WTC11 (cell line): ENCODE measurements at regions not wholly inside any gene's neighbourhood (a gene's known extent, or its start where the extent isn't known, plus 50 kb on each side); places are given as distances from the start of the nearest gene placed in this dataset.

Experiments used
- ATAC-seq: fragments of 200-7000 bp; cut with Tn5 transposase; 2 replicates; pipeline ENCODE4 v1.10.0; 2021; ENCODE audit warnings: mild to moderate bottlenecking, moderate library complexity
- CTCF ChIA-PET: fragments of 300-600 bp; sonication (Branson Sonifier 250); formaldehyde crosslinking; loops from one replicate; lab custom pipeline; 2021; ENCODE audit warnings: antibody characterized with exemption; lab: Charles Lee
- POLR2A ChIA-PET: fragments of 350-600 bp; sonication (Branson Sonifier 250); formaldehyde crosslinking; loops from one replicate; lab custom pipeline; 2021; ENCODE audit warnings: antibody characterized with exemption; lab: Charles Lee
- DNase-seq: peaks from one replicate; pipeline ENCODE4 v3.0.0; 2021; ENCODE audit warnings: low spot score
- H3K27ac Mint-ChIP-seq: 2 replicates; pipeline ENCODE4 v1.8.0; 2021; ENCODE audit warnings: mixed read lengths
- H3K27me3 Mint-ChIP-seq: 2 replicates; pipeline ENCODE4 v1.8.0; 2021; ENCODE audit warnings: low read depth, mild to moderate bottlenecking, moderate library complexity, mixed read lengths
- H3K36me3 Mint-ChIP-seq: 2 replicates; pipeline ENCODE4 v1.8.0; 2021; ENCODE audit warnings: mixed read lengths
- H3K4me1 Mint-ChIP-seq: 2 replicates; pipeline ENCODE4 v1.8.0; 2022; ENCODE audit warnings: mixed read lengths
- H3K4me3 Mint-ChIP-seq: 2 replicates; pipeline ENCODE4 v1.8.0; 2021; ENCODE audit warnings: mild to moderate bottlenecking, moderate library complexity, mixed read lengths
- H3K9me3 Mint-ChIP-seq: 2 replicates; pipeline ENCODE4 v1.8.0; 2021; ENCODE audit warnings: mixed read lengths
- CREB1 ChIP-seq: sonication (generic); formaldehyde crosslinking; IDR thresholded peaks from 2 replicates; pipeline ENCODE4 v1.8.0; 2023; ENCODE audit warnings: mild to moderate bottlenecking, missing genetic modification reagents
- E2F5 ChIP-seq: sonication (generic); formaldehyde crosslinking; IDR thresholded peaks from 2 replicates; pipeline ENCODE4 v1.8.1; 2022; ENCODE audit warnings: mild to moderate bottlenecking, moderate library complexity, missing genetic modification reagents
- FOXP4 ChIP-seq: sonication (generic); formaldehyde crosslinking; IDR thresholded peaks from 2 replicates; pipeline ENCODE4 v1.8.0; 2022; ENCODE audit warnings: mild to moderate bottlenecking, missing genetic modification reagents
- JAZF1 ChIP-seq: fragments of 250-450 bp; sonication (Bioruptor Pico); IDR thresholded peaks from 2 replicates; pipeline ENCODE4 v1.9.0; 2021; ENCODE audit warnings: moderate library complexity, mild to moderate bottlenecking, inconsistent platforms
- JUN ChIP-seq: sonication (generic); formaldehyde crosslinking; IDR thresholded peaks from 2 replicates; pipeline ENCODE4 v1.8.0; 2023; ENCODE audit warnings: mild to moderate bottlenecking, missing genetic modification reagents
- NFYB ChIP-seq: sonication (generic); formaldehyde crosslinking; conservative IDR thresholded peaks from 2 replicates; pipeline ENCODE4 v1.8.0; 2022; ENCODE audit warnings: low read depth, missing genetic modification reagents
- NR1H2 ChIP-seq: sonication (generic); formaldehyde crosslinking; IDR thresholded peaks from 2 replicates; pipeline ENCODE4 v1.9.0; 2021; ENCODE audit warnings: mild to moderate bottlenecking, moderate library complexity, missing genetic modification reagents
- PRDM15 ChIP-seq: sonication (generic); formaldehyde crosslinking; IDR thresholded peaks from 2 replicates; pipeline ENCODE4 v1.8.0; 2022; ENCODE audit warnings: missing genetic modification reagents
- PREB ChIP-seq: sonication (generic); formaldehyde crosslinking; IDR thresholded peaks from 2 replicates; pipeline ENCODE4 v1.8.1; 2022; ENCODE audit warnings: mild to moderate bottlenecking, missing genetic modification reagents, moderate library complexity, borderline replicate concordance
- RELA ChIP-seq: sonication (generic); formaldehyde crosslinking; IDR thresholded peaks from 2 replicates; pipeline ENCODE4 v1.8.1; 2022; ENCODE audit warnings: missing genetic modification reagents, mild to moderate bottlenecking, borderline replicate concordance
- STAT6 ChIP-seq: sonication (generic); formaldehyde crosslinking; conservative IDR thresholded peaks from 2 replicates; pipeline ENCODE4 v1.8.1; 2023; ENCODE audit warnings: mild to moderate bottlenecking, low read depth, missing genetic modification reagents, moderate library complexity
- TEAD1 ChIP-seq: sonication (generic); formaldehyde crosslinking; IDR thresholded peaks from 2 replicates; pipeline ENCODE4 v1.8.0; 2022; ENCODE audit warnings: mild to moderate bottlenecking, missing genetic modification reagents
- TEAD4 ChIP-seq: sonication (generic); formaldehyde crosslinking; IDR thresholded peaks from 2 replicates; pipeline ENCODE4 v1.8.0; 2022; ENCODE audit warnings: mild to moderate bottlenecking, missing genetic modification reagents
- TP53 ChIP-seq: sonication (generic); formaldehyde crosslinking; IDR thresholded peaks from 2 replicates; pipeline ENCODE4 v1.8.1; 2023; ENCODE audit warnings: mild to moderate bottlenecking, missing genetic modification reagents
- ZNF232 ChIP-seq: sonication (generic); formaldehyde crosslinking; IDR thresholded peaks from 2 replicates; pipeline ENCODE4 v1.8.0; 2022; ENCODE audit warnings: mild to moderate bottlenecking, missing genetic modification reagents
- ZNF263 ChIP-seq: sonication (generic); formaldehyde crosslinking; IDR thresholded peaks from 2 replicates; pipeline ENCODE4 v1.8.1; 2022; ENCODE audit warnings: low read depth, mild to moderate bottlenecking, moderate library complexity, missing genetic modification reagents
- ZNF281 ChIP-seq: sonication (generic); formaldehyde crosslinking; IDR thresholded peaks from 2 replicates; pipeline ENCODE4 v1.8.0; 2023; ENCODE audit warnings: mild to moderate bottlenecking, missing genetic modification reagents
- ZNF317 ChIP-seq: sonication (generic); formaldehyde crosslinking; IDR thresholded peaks from 2 replicates; pipeline ENCODE4 v1.8.1; 2023; ENCODE audit warnings: low read depth, mild to moderate bottlenecking, moderate library complexity, missing genetic modification reagents, borderline replicate concordance

GRCh38 chr11:19458721-19459120, 218.0 kb upstream of the E2F8 start (continued):
- no peak for TF ChIP-seq PRDM15 (CRISPR knock-in tag)

GRCh38 chr11:19458231-19458630, 217.5 kb upstream of the E2F8 start:
- ChIA-PET CTCF (no interaction called here), POLR2A (no interaction called here)
- ATAC-seq (no peak), DNase-seq (no peak)
- Mint-ChIP-seq H3K9me3 (no peaks in the 10 kb centered on the region), H3K4me1 (peaks cover 42% of the 10 kb centered on the region), H3K27ac (no peak overlapping the region), H3K4me3 (no peak overlapping the region), H3K27me3 (no peaks in the 10 kb centered on the region; the same call in 1 of the 2 replicates), H3K36me3 (no peaks in the 10 kb centered on the region; the same call in 1 of the 2 replicates)
- TF ChIP-seq RELA (no peak), TEAD4 (CRISPR knock-in tag) (no peak), TP53 (no peak), JUN (no peak), NR1H2 (CRISPR knock-in tag) (no peak), CREB1 (CRISPR knock-in tag) (no peak), JAZF1 (CRISPR knock-in tag) (no peak), E2F5 (CRISPR knock-in tag) (no peak), ZNF263 (CRISPR knock-in tag) (no peak), ZNF317 (CRISPR knock-in tag) (no peak), FOXP4 (no peak), NFYB (CRISPR knock-in tag) (no peak), STAT6 (CRISPR knock-in tag) (no peak), TEAD1 (no peak), ZNF281 (CRISPR knock-in tag) (no peak), ZNF232 (CRISPR knock-in tag) (no peak), PREB (CRISPR knock-in tag) (no peak)
